ENCODE measurements at regions not wholly inside any gene's neighbourhood (a gene's known extent, or its start where the extent isn't known, plus 50 kb on each side); places are given as distances from the start of the nearest gene placed in this dataset.
A peak's percentile ranks its signal among the peaks of the same experiment; 100 is the strongest.

DNA sequence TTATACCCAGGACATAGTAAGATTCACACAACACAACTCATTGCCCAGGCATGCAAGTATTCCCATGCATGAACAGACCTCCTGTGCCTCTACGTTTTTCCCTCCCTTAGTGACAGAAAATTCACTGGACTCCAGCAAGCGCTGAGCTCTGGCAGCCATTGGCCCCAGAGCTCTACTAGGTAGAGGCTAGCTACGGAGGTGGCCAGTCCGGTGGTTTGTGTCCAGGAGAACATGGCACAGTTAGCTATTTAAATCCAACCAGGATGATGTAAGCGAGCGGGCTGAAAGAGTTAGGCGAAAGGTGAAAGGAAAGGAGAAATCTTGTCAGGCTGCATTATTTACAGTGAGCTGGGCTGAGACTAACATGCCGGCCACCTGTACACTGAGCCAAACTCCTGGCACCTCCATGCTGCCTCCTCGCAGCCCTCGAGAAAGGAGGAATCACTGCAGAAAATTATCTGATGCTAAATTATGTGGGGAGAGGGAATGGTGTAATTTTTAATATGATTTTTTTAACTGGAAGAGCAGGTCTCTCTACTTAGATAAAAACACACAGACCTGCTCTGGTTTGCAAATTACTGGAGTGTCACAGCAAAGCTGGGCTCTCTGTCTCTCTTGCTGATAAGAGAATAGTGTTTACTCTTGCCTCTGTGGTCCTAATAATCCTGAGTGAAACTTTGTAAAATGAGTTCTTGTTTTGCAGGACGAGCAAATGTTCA, 50.1 kb upstream of the ARMC2 start:
- ATAC-seq (no peak), DNase-seq (no peak)
- Mint-ChIP-seq H3K4me3 (peak overlapping the region; percentile 45), H3K36me3 (ENCODE audit: low read depth) (no peaks in the 10 kb centered on the region), H3K27me3 (peaks cover 3% of the 10 kb centered on the region), H3K27ac (peak overlapping the region; percentile 86), H3K4me1 (peaks cover 18% of the 10 kb centered on the region), H3K9me3 (ENCODE audit: low read depth) (no peaks in the 10 kb centered on the region)
- ChIA-PET CTCF (interaction anchor here (0.6 to 4.1 kb wide), 10 partner anchors 14 to 799 kb away, joined by 3 to 18 read pairs (median 3); no protein-coding TSS in a partner anchor), POLR2A (no interaction called here)
- intact Hi-C loops (cut with DNase I, micrococcal nuclease), result no loop called here
